ENCODE measurements at regions not wholly inside any gene's neighbourhood (a gene's known extent, or its start where the extent isn't known, plus 50 kb on each side); places are given as distances from the start of the nearest gene placed in this dataset.
"Not testable (repeated sequence)": the region's sequence is repeated elsewhere in the genome, so short reads cannot be mapped to it uniquely, and the experiment has no call there.

GRCh38 chr20:59466107-59466815 is 138.1 kb upstream of the PHACTR3 start:
- DNase-seq, result no peak

DNA sequence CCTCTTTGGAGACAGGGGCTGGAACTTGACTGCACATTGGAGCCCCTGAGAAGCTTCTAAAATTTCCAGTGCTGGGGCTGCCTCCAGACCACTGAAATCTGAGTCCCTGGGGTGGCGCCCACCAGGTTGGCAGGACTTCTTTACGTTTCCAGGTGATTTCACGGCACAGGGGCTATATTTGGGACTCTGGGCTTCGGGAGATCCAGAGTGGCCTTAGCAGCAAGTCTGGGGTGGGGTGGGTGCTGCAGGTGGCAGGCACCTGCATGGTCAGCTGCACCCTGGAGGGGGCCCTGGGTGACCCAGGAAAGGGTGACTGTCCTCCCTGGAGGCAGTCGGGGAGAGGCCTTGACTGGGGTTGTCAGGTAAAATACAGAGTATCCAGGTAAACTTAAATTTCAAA is 135.5 kb upstream of the PHACTR3 start:
- DNase-seq, result no peak

- no peak for DNase-seq
These were observed 134.8 kb upstream of the PHACTR3 start for GRCh38 chr20:59469267-59470252.

DNA sequence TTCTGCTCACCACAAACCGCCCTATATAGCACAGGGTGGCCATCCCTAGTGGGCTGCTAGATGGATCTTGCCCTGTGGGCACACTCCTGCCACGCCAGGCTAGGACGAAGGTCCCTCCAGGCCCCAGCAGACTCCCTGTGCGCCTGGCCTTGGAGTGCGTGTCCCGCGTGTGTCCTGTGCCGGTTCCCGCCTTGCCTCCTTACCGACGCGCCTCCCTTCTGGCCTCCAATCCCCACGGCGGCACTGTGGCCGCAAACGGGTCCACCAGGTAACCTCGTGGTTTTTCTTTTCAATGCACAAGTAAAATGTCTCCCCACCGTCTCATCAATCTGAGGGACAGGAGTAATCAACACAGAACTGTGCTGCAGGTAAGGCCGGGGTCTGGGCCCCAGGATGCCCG is 133.8 kb upstream of the PHACTR3 start:
- DNase-seq, result no peak

DNA sequence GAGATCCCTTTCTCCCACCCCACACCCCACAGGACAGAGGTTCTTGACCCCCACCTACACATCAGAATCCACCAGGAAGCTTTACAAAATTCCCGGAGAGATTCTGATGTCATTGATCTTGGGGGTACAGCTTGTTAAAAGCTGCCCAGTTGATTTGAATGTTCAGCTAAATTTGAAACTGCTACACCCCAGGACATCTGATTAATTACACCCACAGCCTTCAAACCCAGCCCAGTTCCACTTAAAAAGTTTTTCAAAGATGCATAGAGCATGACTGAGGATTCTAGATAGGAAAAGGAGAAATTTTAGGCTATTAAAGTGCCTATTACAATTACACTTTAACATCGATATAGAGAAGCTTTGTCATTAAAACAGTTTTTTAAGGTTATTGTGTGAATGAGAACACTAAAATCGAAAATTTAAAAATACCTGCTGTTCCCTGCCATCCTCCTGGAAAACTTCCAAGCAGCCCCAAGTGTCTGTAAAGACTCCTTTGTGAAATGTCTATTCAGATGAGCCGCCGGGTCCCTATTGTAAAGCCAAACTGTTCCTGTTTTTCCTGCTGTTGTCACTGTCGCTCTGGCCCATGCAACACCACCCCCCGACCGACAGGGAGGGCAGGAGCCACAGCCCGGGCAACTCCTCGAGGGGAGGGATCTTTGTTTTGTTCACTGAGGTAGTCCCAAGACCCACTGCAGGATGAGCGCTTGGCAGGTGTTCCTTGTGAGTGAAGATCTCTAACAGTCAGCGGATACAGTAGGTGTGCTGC is 132.5 kb upstream of the PHACTR3 start:
- no peak for DNase-seq

- DNase-seq, result no peak
These were observed 130.6 kb upstream of the PHACTR3 start for GRCh38 chr20:59473742-59474141.

DNA sequence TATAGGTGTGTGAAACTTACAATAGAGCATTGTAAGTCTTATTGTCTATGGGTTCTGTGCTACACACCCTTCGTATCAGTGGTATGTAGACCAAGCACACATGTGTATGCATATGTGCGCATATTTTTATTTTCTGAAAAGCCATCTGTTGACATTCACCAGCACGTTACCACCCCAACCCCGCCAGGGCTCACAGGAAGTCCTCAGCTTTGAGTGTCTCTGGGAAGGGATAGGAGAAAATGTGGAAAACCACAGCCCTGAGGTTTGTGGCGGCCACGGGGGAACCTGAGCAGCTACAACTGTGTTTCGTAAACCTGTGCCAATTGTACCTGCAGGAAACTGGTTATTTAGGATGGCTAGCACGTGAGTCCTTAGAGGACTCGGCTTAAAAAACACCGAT is 123.3 kb upstream of the PHACTR3 start:
- no peak for DNase-seq

DNA sequence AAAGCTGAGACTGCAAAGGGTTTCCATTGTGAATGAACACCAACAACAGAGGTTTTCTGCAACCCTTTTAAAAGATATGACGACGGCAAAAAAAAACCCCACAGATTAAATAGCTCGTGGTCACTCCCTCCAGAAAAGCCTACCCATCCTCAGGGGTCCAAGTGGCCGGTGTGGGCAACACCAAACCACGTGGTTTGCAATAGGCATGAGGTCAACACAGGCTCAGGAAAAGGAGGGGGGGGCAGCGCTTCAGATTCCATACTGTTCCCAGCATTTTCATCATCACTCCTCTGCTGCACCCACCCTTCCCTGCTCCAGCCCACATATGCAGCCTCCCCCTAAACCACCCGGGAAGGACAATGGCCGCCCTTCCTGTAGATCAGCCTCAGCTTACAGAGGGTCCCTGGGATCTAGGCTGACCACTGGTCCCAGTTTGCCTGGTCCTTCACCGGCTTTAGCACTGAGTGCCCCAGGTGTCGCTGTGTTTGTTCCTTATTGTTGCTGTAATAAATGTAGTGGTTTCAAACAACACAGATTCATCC is 122.8 kb upstream of the PHACTR3 start:
- no peak for DNase-seq

- no peak for DNase-seq
These were observed 121.8 kb upstream of the PHACTR3 start for GRCh38 chr20:59482351-59483187.

- no peak for DNase-seq
These were observed 120.9 kb upstream of the PHACTR3 start for GRCh38 chr20:59483481-59483880.

- no peak for DNase-seq
These were observed 120.1 kb upstream of the PHACTR3 start for GRCh38 chr20:59484228-59484627.

DNA sequence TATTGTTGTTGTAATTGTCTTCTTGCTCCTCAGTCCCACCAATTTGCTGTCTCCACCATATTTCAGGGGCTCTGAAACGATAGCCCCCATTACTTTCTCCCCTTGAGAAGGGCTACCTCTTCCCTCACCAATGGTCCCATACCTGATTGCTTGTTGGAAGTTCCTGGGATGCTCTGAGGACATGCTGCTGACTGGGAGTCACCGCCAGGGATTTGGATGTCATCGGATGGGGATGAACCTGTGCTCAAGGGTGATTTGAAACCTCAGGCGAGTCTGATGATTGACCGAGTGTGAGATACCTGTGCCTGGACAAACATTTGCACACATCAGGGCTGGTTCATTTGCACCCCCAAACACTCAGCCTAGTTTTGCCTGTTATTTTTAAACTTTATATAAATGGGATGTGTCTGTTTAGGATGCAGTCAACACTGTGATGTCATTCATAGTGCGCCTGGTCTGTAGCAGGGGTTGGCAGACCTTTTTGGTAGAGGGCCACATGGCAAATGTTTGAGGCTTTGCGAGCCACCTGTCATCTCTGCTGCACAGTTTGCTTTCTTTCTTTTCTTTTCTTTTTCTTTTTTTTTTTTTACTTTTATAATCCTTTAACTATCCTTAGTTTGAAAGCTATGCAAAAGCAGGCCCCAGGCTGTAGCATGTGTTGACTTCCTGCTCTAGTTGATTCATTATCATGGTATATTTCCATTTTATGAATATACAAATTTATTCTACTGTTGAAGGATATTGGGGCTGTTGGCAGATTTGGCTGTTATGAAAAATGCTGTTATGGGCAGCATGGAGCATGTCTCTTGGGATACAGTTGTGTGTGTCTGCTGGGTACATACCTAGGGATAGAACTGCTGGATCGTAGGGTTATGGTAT is 118.5 kb upstream of the PHACTR3 start:
- DNase-seq, result peak; percentile 82

DNA sequence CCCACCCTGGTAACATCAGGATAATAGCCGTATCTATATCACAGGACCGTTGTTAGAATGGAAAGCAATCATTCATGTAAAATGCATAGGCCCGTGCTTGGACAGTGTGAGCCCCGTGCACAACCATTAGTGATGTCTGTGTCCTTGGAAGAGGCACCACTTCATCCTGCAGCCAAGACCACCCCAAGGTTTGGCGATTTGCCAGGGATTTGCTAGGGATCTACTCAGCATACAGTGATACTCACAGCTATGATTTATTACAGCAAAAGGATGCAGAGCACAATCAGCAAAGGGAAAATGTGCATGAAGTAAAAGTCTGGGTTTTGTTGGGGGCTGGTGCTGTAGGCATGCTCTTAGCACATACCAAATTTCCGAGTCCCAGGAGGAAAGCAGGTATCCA is 115.9 kb upstream of the PHACTR3 start:
- not testable (repeated sequence) for DNase-seq

DNA sequence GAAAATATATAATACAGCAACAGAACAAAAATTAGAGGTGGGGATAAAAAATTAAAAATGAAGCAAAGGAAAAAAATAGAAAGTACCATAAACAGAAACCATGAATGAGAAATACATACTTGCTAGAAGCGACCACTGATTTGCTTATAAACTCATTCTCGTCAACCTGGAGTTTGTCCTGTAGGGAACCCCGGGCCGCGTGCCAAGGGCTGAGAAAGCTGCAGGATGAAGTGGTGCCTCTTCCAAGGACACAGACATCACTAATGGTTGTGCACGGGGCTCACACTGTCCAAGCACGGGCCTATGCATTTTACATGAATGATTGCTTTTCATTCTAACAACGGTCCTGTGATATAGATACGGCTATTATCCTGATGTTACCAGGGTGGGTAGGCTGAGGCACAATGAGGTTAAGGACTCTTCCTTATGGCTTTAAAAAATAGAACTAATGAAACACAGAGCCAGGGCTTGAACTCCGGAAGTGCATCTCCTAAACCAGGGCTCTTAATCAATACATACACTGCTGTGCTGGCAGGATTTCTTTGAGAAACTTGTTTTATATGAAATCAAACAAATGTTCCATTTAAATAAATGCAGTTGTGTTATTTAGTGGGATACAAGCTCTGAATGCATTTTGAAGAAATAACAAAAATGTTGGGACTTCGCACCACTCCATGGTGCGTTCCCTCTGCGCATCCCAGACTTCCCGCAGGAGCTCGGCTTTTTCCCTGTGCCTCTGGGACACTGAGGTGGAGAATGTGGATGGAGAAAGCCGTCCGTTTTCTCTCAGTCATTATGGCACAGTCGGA is 113.9 kb upstream of the PHACTR3 start:
- DNase-seq, result not testable (repeated sequence)

DNA sequence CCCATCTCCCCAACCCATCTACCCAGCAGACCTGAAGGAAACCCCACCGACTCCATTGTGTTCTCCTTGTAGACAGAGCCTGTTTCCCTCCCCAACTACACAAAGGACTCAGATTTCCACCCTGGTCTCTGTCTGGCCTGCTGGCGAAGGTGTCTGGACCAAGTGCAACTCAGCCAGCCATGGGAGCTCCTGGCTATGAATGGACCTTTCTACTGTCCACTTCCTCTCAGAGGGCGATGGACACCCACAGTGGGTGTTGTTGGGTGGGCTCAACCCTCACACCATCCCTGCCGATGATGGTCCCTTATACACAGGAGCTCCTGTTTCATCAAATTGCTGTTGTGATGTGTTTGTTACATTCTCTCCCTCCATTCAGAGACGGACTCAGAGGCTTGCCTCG is 112.5 kb upstream of the PHACTR3 start:
- no peak for DNase-seq

- no peak for DNase-seq
These were observed 110.4 kb upstream of the PHACTR3 start for GRCh38 chr20:59493926-59494325.

DNA sequence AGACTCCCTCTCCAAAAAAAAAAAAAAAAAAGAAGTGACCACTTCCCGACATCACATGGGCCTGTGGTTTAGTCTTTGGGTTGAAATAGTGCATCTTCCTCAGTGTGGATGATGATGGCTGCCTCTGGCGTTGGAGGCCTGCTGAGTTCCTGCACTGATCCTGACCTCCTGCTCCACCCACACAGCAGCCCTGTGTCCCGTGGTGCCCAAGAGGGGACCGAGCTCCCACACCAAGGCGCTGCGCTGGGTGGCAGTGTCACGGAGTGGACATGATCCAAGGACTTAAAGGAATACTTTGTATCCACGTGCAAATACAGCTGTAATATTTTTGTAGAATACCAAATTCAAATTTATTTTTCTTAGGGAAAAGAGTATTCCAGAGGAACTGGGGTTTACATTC is 109.2 kb upstream of the PHACTR3 start:
- DNase-seq, result no peak

DNA sequence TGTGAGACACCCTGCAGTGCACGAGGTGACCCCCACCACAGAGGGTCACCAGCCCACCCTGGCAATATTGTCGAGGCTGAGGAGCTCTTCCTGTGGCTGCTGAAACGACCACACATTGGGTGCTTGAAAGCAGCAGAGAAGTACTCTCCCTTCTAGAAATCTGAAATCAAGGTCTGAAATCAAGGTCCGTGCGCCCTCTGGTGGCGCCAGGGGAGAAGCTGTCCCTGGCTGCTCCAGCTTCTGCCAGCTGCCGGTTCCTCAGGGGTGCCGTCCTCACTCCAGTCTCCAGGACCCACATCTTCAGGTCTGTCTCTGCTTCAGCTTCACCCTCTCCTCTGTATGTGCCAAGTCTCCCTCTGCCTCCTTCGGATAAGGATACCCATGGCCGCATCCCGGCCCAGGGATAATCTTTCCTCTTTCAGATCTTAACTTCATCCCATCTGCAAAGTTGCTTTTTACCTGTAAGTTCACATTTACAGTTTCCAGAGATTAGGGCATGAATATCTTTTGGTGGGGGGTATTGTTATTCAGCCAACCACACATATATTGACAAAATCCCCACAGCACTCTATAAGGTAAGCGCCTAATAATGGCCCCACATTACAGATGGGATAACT is 108.3 kb upstream of the PHACTR3 start:
- peak; percentile 50 for DNase-seq

GRCh38 chr20:59498291-59498690 is 106.0 kb upstream of the PHACTR3 start:
- no peak for DNase-seq

DNA sequence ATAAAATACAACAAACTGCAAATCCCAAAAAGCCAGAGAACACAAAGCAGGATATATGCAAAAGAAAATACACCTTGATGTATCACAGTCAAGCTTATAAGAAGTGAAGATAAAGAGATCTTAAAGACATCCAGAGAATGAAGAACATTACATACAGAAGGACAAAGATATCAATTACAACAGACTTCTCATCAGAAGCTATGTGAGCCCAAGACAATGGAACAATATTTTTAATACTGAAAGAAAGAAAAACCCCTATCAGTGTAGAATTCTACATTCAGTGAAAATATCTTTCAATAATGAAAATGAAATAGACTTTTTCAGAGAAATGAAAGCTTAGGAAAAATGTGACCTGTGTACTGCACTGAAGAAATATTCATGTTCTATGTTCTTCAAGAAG is 104.5 kb upstream of the PHACTR3 start:
- no peak for DNase-seq

All from NCI-H526 treated with DMSO at 0.1 percent for 48 hours (cell line).